IMR-90 (cell line): ENCODE measurements at regions not wholly inside any gene's neighbourhood (a gene's known extent, or its start where the extent isn't known, plus 50 kb on each side); places are given as distances from the start of the nearest gene placed in this dataset.

Experiments used
- ATAC-seq: fragments of 200-7000 bp; cut with Tn5 transposase; 2 replicates; pipeline ENCODE4 v1.9.1; 2020; ENCODE audit warnings: low read depth, mild to moderate bottlenecking, moderate library complexity
- BruUV-seq: library from RNA; stranded (reverse); fragments of 400-500 nt; replicated peaks from 2 replicates; lab custom pipeline; 2021; lab: Mats Ljungman, UMichigan
- CTCF ChIA-PET: fragments of 300-600 bp; formaldehyde crosslinking; extraction: SDS; loops from one replicate; lab custom pipeline; 2021; ENCODE audit warnings: antibody characterized with exemption; lab: Yijun Ruan, JAX
- POLR2A ChIA-PET: fragments of 300-600 bp; sonication (Branson Sonifier 250); formaldehyde crosslinking; loops from one replicate; lab custom pipeline; 2022; ENCODE audit warnings: antibody characterized with exemption; ENCODE audit not compliant: unreplicated experiment; lab: Charles Lee
- DNase-seq: peaks from one replicate; pipeline ENCODE4 v3.0.0; 2013
- H2AFZ ChIP-seq: replicated peaks from 2 replicates; pipeline ENCODE3; 2013; ENCODE audit warnings: low read length, mild to moderate bottlenecking; ENCODE audit not compliant: poor library complexity
- H2AK5ac ChIP-seq: 2 replicates; pipeline ENCODE4 v1.6.1; 2013; ENCODE audit warnings: low read depth, low read length, inconsistent platforms
- H2AK9ac ChIP-seq: replicated peaks from 2 replicates; pipeline ENCODE3; 2013; ENCODE audit warnings: mild to moderate bottlenecking, low read depth, low read length, moderate library complexity; ENCODE audit not compliant: poor library complexity
- H2BK120ac ChIP-seq: 2 replicates; pipeline ENCODE4 v1.6.1; 2013; ENCODE audit warnings: low read depth, low read length, inconsistent platforms
- H2BK15ac ChIP-seq: 3 replicates; pipeline ENCODE4 v1.6.1; 2013; ENCODE audit warnings: low read depth, low read length, inconsistent platforms
- H2BK20ac ChIP-seq: 2 replicates; pipeline ENCODE4 v1.6.1; 2013; ENCODE audit warnings: low read depth, mild to moderate bottlenecking, inconsistent platforms, low read length, moderate library complexity
- H2BK5ac ChIP-seq: 2 replicates; pipeline ENCODE4 v1.6.1; 2013; ENCODE audit warnings: mild to moderate bottlenecking, low read depth, low read length, inconsistent platforms; ENCODE audit not compliant: poor library complexity, severe bottlenecking
- H3K14ac ChIP-seq: replicated peaks from 2 replicates; pipeline ENCODE4 v1.6.1; 2013; ENCODE audit warnings: low read depth, low read length, inconsistent platforms
- H3K18ac ChIP-seq: 2 replicates; pipeline ENCODE4 v1.6.1; 2013; ENCODE audit warnings: low read depth, low read length, control low read depth
- H3K23ac ChIP-seq: 2 replicates; pipeline ENCODE4 v1.6.1; 2013; ENCODE audit warnings: low read depth, low read length, inconsistent platforms
- H3K27ac ChIP-seq: 2 replicates; pipeline ENCODE4 v1.5.1; 2013; ENCODE audit warnings: mild to moderate bottlenecking, control low read depth, low read length; ENCODE audit not compliant: insufficient read depth
- H3K27me3 ChIP-seq: 2 replicates; pipeline ENCODE4 v1.6.1; 2013; ENCODE audit warnings: low read length; ENCODE audit not compliant: control insufficient read depth, insufficient read depth
- H3K36me3 ChIP-seq: 2 replicates; pipeline ENCODE4 v1.6.1; 2013; ENCODE audit warnings: low read length, mixed read lengths; ENCODE audit not compliant: control insufficient read depth, insufficient read depth
- H3K4ac ChIP-seq: 2 replicates; pipeline ENCODE4 v1.6.1; 2013; ENCODE audit warnings: low read depth, low read length, inconsistent platforms
- H3K4me1 ChIP-seq: 2 replicates; pipeline ENCODE4 v1.6.1; 2013; ENCODE audit warnings: low read length, mixed read lengths; ENCODE audit not compliant: control insufficient read depth, insufficient read depth
- H3K4me2 ChIP-seq: 2 replicates; pipeline ENCODE4 v1.6.1; 2013; ENCODE audit warnings: low read depth, mild to moderate bottlenecking, control low read depth, low read length, moderate library complexity
- H3K4me3 ChIP-seq: 2 replicates; pipeline ENCODE4 v1.5.1; 2013; ENCODE audit warnings: low read depth, mild to moderate bottlenecking, control low read depth, low read length, moderate library complexity; ENCODE audit not compliant: insufficient read depth
- H3K56ac ChIP-seq: 2 replicates; pipeline ENCODE4 v1.6.1; 2013; ENCODE audit warnings: low read length, inconsistent platforms; ENCODE audit not compliant: insufficient read depth; ENCODE audit errors: extremely low read depth
- H3K79me1 ChIP-seq, 2 experiments: 2 replicates each; pipeline ENCODE4 v1.6.1; 2013; ENCODE audit warnings: low read length in 2 of 2, inconsistent platforms in 1 of 2, low read depth in 1 of 2
- H3K9ac ChIP-seq: 2 replicates; pipeline ENCODE4 v1.6.1; 2013; ENCODE audit warnings: low read depth, low read length, control low read depth
- H3K9me1 ChIP-seq: 2 replicates; pipeline ENCODE4 v1.6.1; 2013; ENCODE audit warnings: low read length, inconsistent platforms; ENCODE audit not compliant: insufficient read depth
- H3K9me3 ChIP-seq: 2 replicates; pipeline ENCODE4 v1.6.1; 2013; ENCODE audit warnings: low read length; ENCODE audit not compliant: control insufficient read depth, insufficient read depth
- H4K20me1 ChIP-seq: 2 replicates; pipeline ENCODE4 v1.6.1; 2013; ENCODE audit warnings: low read length, inconsistent platforms; ENCODE audit not compliant: insufficient read depth
- H4K5ac ChIP-seq: 2 replicates; pipeline ENCODE4 v1.6.1; 2013; ENCODE audit warnings: mild to moderate bottlenecking, low read depth, low read length, control low read depth
- H4K8ac ChIP-seq, 2 experiments: 2 replicates each; pipeline ENCODE4 v1.6.1; 2013; ENCODE audit warnings: low read depth in 2 of 2, low read length in 2 of 2, control low read depth in 1 of 2, inconsistent platforms in 1 of 2
- H4K91ac ChIP-seq: 2 replicates; pipeline ENCODE4 v1.6.1; 2013; ENCODE audit warnings: low read depth, low read length, inconsistent platforms; ENCODE audit not compliant: insufficient read depth
- CEBPB ChIP-seq: IDR thresholded peaks from 2 replicates; pipeline ENCODE4 v1.6.1; 2012; ENCODE audit warnings: low read depth, low read length, improper control_type of control experiment
- CHD1 ChIP-seq: IDR thresholded peaks from 2 replicates; pipeline ENCODE4 v1.6.1; 2012; ENCODE audit warnings: low read depth, low read length, improper control_type of control experiment
- CTCF ChIP-seq: conservative IDR thresholded peaks from 2 replicates; pipeline ENCODE4 v1.5.1; 2012; ENCODE audit warnings: mild to moderate bottlenecking, low read depth, low read length, improper control_type of control experiment
- ELK1 ChIP-seq: fragments of 150-350 bp; IDR thresholded peaks from 2 replicates; pipeline ENCODE4 v1.6.1; 2016; ENCODE audit warnings: low read depth, mild to moderate bottlenecking, low read length, moderate library complexity, borderline replicate concordance
- FOS ChIP-seq: fragments of 150-350 bp; IDR thresholded peaks from 2 replicates; pipeline ENCODE4 v1.6.1; 2016; ENCODE audit warnings: low read depth, low read length
- MAFK ChIP-seq: IDR thresholded peaks from 2 replicates; pipeline ENCODE4 v1.6.1; 2012; ENCODE audit warnings: low read depth, low read length, improper control_type of control experiment
- MAZ ChIP-seq: IDR thresholded peaks from 2 replicates; pipeline ENCODE4 v1.6.1; 2012; ENCODE audit warnings: low read depth, mild to moderate bottlenecking, low read length, improper control_type of control experiment, moderate library complexity, borderline replicate concordance
- POLR2A ChIP-seq: IDR thresholded peaks from 2 replicates; pipeline ENCODE4 v1.6.1; 2012; ENCODE audit warnings: mild to moderate bottlenecking, low read depth, low read length
- RAD21 ChIP-seq: IDR thresholded peaks from 2 replicates; pipeline ENCODE4 v1.6.1; 2012; ENCODE audit warnings: low read length, improper control_type of control experiment
- RCOR1 ChIP-seq: IDR thresholded peaks from 2 replicates; pipeline ENCODE4 v1.6.1; 2012; ENCODE audit warnings: mild to moderate bottlenecking, low read length, improper control_type of control experiment; ENCODE audit not compliant: insufficient replicate concordance
- RFX5 ChIP-seq: IDR thresholded peaks from 2 replicates; pipeline ENCODE4 v1.8.0; 2012; ENCODE audit warnings: low read depth, mild to moderate bottlenecking, low read length, moderate library complexity
- SMC3 ChIP-seq: fragments of 150-350 bp; IDR thresholded peaks from 2 replicates; pipeline ENCODE4 v1.6.1; 2016; ENCODE audit warnings: low read depth, mild to moderate bottlenecking, antibody characterized with exemption, low read length, moderate library complexity
- USF2 ChIP-seq: fragments of 150-350 bp; IDR thresholded peaks from 2 replicates; pipeline ENCODE4 v1.6.1; 2017; ENCODE audit warnings: mild to moderate bottlenecking, antibody characterized with exemption, low read length, low read depth
- WGBS, 2 experiments: methylation state at CpG; one replicate each; pipeline versions ENCODE4 v1.1.5 to v1.1.7; 2013; ENCODE audit warnings: missing lambda C conversion rate in 2 of 2; ENCODE audit not compliant: insufficient read length in 1 of 2; ENCODE audit errors: extremely low coverage in 2 of 2; 5-methylcytosine and 5-hydroxymethylcytosine counted together
- dilution Hi-C: fragments of 300-500 bp; cut with HindIII; formaldehyde crosslinking; loops from one replicate; pipeline ENCODE4 v1.14.3; 2018; ENCODE audit warnings: low sequenced_read_pairs; ENCODE audit not compliant: unreplicated experiment
- in situ Hi-C: fragments of 300-500 bp; cut with MboI; formaldehyde crosslinking; loops from 3 replicates; pipeline ENCODE4 v1.14.3; 2019; ENCODE audit warnings: low sequenced_read_pairs, inconsistent platforms, mixed read lengths
- intact Hi-C: fragments of 100-400 bp; cut with micrococcal nuclease; formaldehyde crosslinking; loops from 2 replicates; pipeline ENCODE4 v1.10.0; 2022

- Histone ChIP-seq H2AK9ac (no peak overlapping the region), H3K4ac (no peak overlapping the region), H3K9ac (no peak overlapping the region), H2AFZ (no peak overlapping the region), H2AK5ac (no peak overlapping the region), H2BK20ac (no peak overlapping the region), H3K9me3 (peaks cover 3% of the 10 kb centered on the region), H3K4me3 (no peak overlapping the region), H3K4me1 (no peaks in the 10 kb centered on the region), H2BK5ac (no peak overlapping the region), H3K18ac (no peak overlapping the region), H3K23ac (no peak overlapping the region), H3K27me3 (no peaks in the 10 kb centered on the region; the same call in 1 of the 2 replicates), H3K27ac (no peak overlapping the region), H2BK15ac (no peak overlapping the region), H3K36me3 (no peaks in the 10 kb centered on the region), H4K8ac (no peak overlapping the region), H4K20me1 (no peaks in the 10 kb centered on the region), H3K14ac (no peak overlapping the region), H3K9me1 (no peaks in the 10 kb centered on the region), H3K4me2 (no peak overlapping the region), H2BK120ac (no peak overlapping the region), H3K56ac (no peak overlapping the region), H4K91ac (no peak overlapping the region), H4K5ac (no peak overlapping the region), H3K79me1 (no peaks in the 10 kb centered on the region)
- ChIA-PET CTCF (no interaction called here), POLR2A (no interaction called here)
- no peak for DNase-seq
- WGBS, 2 experiments, result 93% methylated on average over 10 of the region's 13 CpGs; no CpG with 5 or more reads in 1 of the 2 experiments
- dilution Hi-C loops, result no loop called here
- TF ChIP-seq POLR2A (no peak), MAZ (no peak), USF2 (no peak), RCOR1 (no peak), CHD1 (no peak), CTCF (no peak), MAFK (no peak), RFX5 (no peak), FOS (no peak), CEBPB (no peak), RAD21 (no peak), ELK1 (no peak), SMC3 (no peak)
- ATAC-seq, result no peak
- no TSS peak for BruUV-seq
- in situ Hi-C loops, result no loop called here
- intact Hi-C loops, result no loop called here
These were observed 136.7 kb upstream of the GAS1 start for GRCh38 chr9:87083986-87084385.
